NB4 (cell line): ENCODE measurements at regions not wholly inside any gene's neighbourhood (a gene's known extent, or its start where the extent isn't known, plus 50 kb on each side); places are given as distances from the start of the nearest gene placed in this dataset.

Experiments used
- DNase-seq: peaks from one replicate; pipeline ENCODE4 v3.0.0; 2010; ENCODE audit warnings: low read depth
- H3K4me3 ChIP-seq: one replicate; pipeline ENCODE4 v1.5.1; 2011; ENCODE audit warnings: mild to moderate bottlenecking, low read depth, low read length, moderate library complexity
- CTCF ChIP-seq: IDR thresholded peaks from one replicate; pipeline ENCODE4 v1.5.1; 2012; ENCODE audit warnings: low read depth, low read length
- MAX ChIP-seq: IDR thresholded peaks from 2 replicates; pipeline ENCODE4 v1.6.1; 2011; ENCODE audit warnings: low read depth, low read length
- MYC ChIP-seq: IDR thresholded peaks from 2 replicates; pipeline ENCODE4 v1.6.1; 2011; ENCODE audit warnings: low read depth, low read length
- POLR2A ChIP-seq: IDR thresholded peaks from 2 replicates; pipeline ENCODE4 v1.6.1; 2011; ENCODE audit warnings: mild to moderate bottlenecking; ENCODE audit not compliant: insufficient read length; ENCODE audit errors: extremely low read depth

- no peak for DNase-seq
- H3K4me3 ChIP-seq: no peak overlapping the region
- TF ChIP-seq MAX (no peak), MYC (no peak), POLR2A (no peak), CTCF (no peak)
Observed at GRCh38 chr10:44743535-44743934, 167.6 kb upstream of the TMEM72 start.

- no peak for DNase-seq
- no peak overlapping the region for H3K4me3 ChIP-seq
- TF ChIP-seq MAX (no peak), CTCF (no peak), POLR2A (no peak), MYC (no peak)
Observed at GRCh38 chr10:44745920-44746319, 165.2 kb upstream of the TMEM72 start.

GRCh38 chr10:44747593-44748172 lies 163.5 kb upstream of the TMEM72 start:
- no peak for DNase-seq
- H3K4me3 ChIP-seq: no peak overlapping the region
- TF ChIP-seq MAX (no peak), CTCF (no peak), MYC (no peak), POLR2A (no peak)

- H3K4me3 ChIP-seq: no peak overlapping the region
- no peak for DNase-seq
Observed at GRCh38 chr10:44749151-44749550, 162.0 kb upstream of the TMEM72 start.

More at GRCh38 chr10:44749151-44749550, 162.0 kb upstream of the TMEM72 start:
- TF ChIP-seq MYC (no peak), POLR2A (no peak), MAX (no peak), CTCF (no peak)
